ENCODE measurements at regions not wholly inside any gene's neighbourhood (a gene's known extent, or its start where the extent isn't known, plus 50 kb on each side); places are given as distances from the start of the nearest gene placed in this dataset.

DNA sequence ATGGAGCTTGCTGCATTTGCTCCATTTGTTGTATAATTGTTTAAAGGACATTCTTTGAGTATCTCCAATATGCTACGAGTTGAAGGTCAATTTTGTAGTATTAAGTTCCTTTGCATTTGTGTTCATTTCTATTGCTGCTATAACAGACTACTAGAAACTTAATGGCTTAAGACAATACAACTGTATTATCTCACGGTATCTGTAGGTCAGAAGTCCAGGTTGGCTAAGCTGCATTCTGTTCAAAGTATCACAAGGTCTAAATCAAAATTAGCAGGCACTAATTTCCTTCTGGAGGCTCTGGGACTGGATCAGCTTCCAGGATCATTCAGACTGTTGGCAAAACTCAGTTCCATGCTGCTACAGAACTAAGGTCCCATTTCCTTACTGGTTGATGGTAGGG lies 340.6 kb downstream of the GXYLT1 start:
- H3K79me1 ChIP-seq (ENCODE audit: low read length): no peaks in the 10 kb centered on the region
- no peak overlapping the region for H4K8ac ChIP-seq (ENCODE audit: low read depth, low read length)
- H3K9me3 ChIP-seq (ENCODE audit: insufficient read depth, low read depth, low read length): no peaks in the 10 kb centered on the region
- no peak overlapping the region for H3K4ac ChIP-seq (ENCODE audit: low read depth, low read length)
- no peaks in the 10 kb centered on the region for H3K27me3 ChIP-seq (ENCODE audit: insufficient read depth, low read length)
- H3K4me3 ChIP-seq (ENCODE audit: low read depth, low read length): no peak overlapping the region
- no peak overlapping the region for H2BK5ac ChIP-seq (ENCODE audit: low read depth, low read length, poor library complexity)
- H3K18ac ChIP-seq (ENCODE audit: low read length): no peak overlapping the region
- H3K4me2 ChIP-seq (ENCODE audit: low read length): no peak overlapping the region
- H3K23ac ChIP-seq (ENCODE audit: low read length): no peak overlapping the region
- no peaks in the 10 kb centered on the region for H3K4me1 ChIP-seq (ENCODE audit: control insufficient read depth in 1 of 2, insufficient read depth in 2 of 2, low read length in 2 of 2)
- H3K14ac ChIP-seq (ENCODE audit: low read length): no peak overlapping the region
- no peak for DNase-seq
- H2BK12ac ChIP-seq (ENCODE audit: low read length): no peak overlapping the region
- H2AFZ ChIP-seq (ENCODE audit: insufficient read depth, low read length, poor library complexity): no peak overlapping the region
- no peaks in the 10 kb centered on the region for H3K36me3 ChIP-seq (ENCODE audit: control insufficient read depth in 1 of 2, insufficient read depth in 2 of 2, low read length in 2 of 2)
- no peak overlapping the region for H3K27ac ChIP-seq (ENCODE audit: low read depth, low read length)
- no peak overlapping the region for H4K91ac ChIP-seq (ENCODE audit: low read depth, low read length)
- no peak overlapping the region for H3K9ac ChIP-seq (ENCODE audit: low read length)
- no peak overlapping the region for H2BK120ac ChIP-seq (ENCODE audit: insufficient read depth, low read length, poor library complexity)
- H4K12ac ChIP-seq (ENCODE audit: low read depth, low read length): no peak overlapping the region
- H3K79me2 ChIP-seq (ENCODE audit: control insufficient read depth, insufficient read depth, low read length, poor library complexity): no peaks in the 10 kb centered on the region
- H2AK5ac ChIP-seq (ENCODE audit: low read length): no peak overlapping the region
- WGBS (ENCODE audit: extremely low coverage, insufficient coverage, insufficient read length): no CpG with 5 or more reads among the region's 2 CpGs

- H2AK5ac ChIP-seq (ENCODE audit: low read length): no peak overlapping the region
- H2AFZ ChIP-seq (ENCODE audit: insufficient read depth, low read length, poor library complexity): no peak overlapping the region
- H4K91ac ChIP-seq (ENCODE audit: low read depth, low read length): no peak overlapping the region
- H2BK12ac ChIP-seq (ENCODE audit: low read length): no peak overlapping the region
- no peaks in the 10 kb centered on the region for H3K27me3 ChIP-seq (ENCODE audit: insufficient read depth, low read length)
- H3K9ac ChIP-seq (ENCODE audit: low read length): no peak overlapping the region
- no peak overlapping the region for H3K4ac ChIP-seq (ENCODE audit: low read depth, low read length)
- H3K18ac ChIP-seq (ENCODE audit: low read length): no peak overlapping the region
- no peak overlapping the region for H2BK5ac ChIP-seq (ENCODE audit: low read depth, low read length, poor library complexity)
- peak in 1 of 2 donors; percentile 25 for DNase-seq
- H4K8ac ChIP-seq (ENCODE audit: low read depth, low read length): no peak overlapping the region
- H3K23ac ChIP-seq (ENCODE audit: low read length): no peak overlapping the region
- no peak overlapping the region for H3K14ac ChIP-seq (ENCODE audit: low read length)
- no peaks in the 10 kb centered on the region for H3K36me3 ChIP-seq (ENCODE audit: control insufficient read depth in 1 of 2, insufficient read depth in 2 of 2, low read length in 2 of 2)
- H3K79me2 ChIP-seq (ENCODE audit: control insufficient read depth, insufficient read depth, low read length, poor library complexity): no peaks in the 10 kb centered on the region
- no peak overlapping the region for H4K12ac ChIP-seq (ENCODE audit: low read depth, low read length)
- H3K9me3 ChIP-seq (ENCODE audit: insufficient read depth, low read depth, low read length): no peaks in the 10 kb centered on the region
- no peak overlapping the region for H3K4me3 ChIP-seq (ENCODE audit: low read depth, low read length)
- WGBS (ENCODE audit: extremely low coverage, insufficient coverage, insufficient read length): no CpG with 5 or more reads among the region's 2 CpGs
- H2BK120ac ChIP-seq (ENCODE audit: insufficient read depth, low read length, poor library complexity): no peak overlapping the region
- H3K27ac ChIP-seq (ENCODE audit: low read depth, low read length): no peak overlapping the region
- H3K79me1 ChIP-seq (ENCODE audit: low read length): no peaks in the 10 kb centered on the region
- H3K4me1 ChIP-seq (ENCODE audit: control insufficient read depth in 1 of 2, insufficient read depth in 2 of 2, low read length in 2 of 2): no peaks in the 10 kb centered on the region
- H3K4me2 ChIP-seq (ENCODE audit: low read length): no peak overlapping the region
Measured at GRCh38 chr12:41802803-41803202, 341.9 kb downstream of the GXYLT1 start.

GRCh38 chr12:41801261-41801660 lies 343.4 kb downstream of the GXYLT1 start:
- Histone ChIP-seq H2AFZ (ENCODE audit: insufficient read depth, low read length, poor library complexity) (no peak overlapping the region), H3K9me3 (ENCODE audit: insufficient read depth, low read depth, low read length) (no peaks in the 10 kb centered on the region), H3K9ac (ENCODE audit: low read length) (no peak overlapping the region), H2BK5ac (ENCODE audit: low read depth, low read length, poor library complexity) (no peak overlapping the region), H3K14ac (ENCODE audit: low read length) (no peak overlapping the region), H3K4me2 (ENCODE audit: low read length) (no peak overlapping the region), H3K4me3 (ENCODE audit: low read depth, low read length) (no peak overlapping the region), H3K79me2 (ENCODE audit: control insufficient read depth, insufficient read depth, low read length, poor library complexity) (no peaks in the 10 kb centered on the region), H4K12ac (ENCODE audit: low read depth, low read length) (no peak overlapping the region), H3K36me3 (ENCODE audit: control insufficient read depth in 1 of 2, insufficient read depth in 2 of 2, low read length in 2 of 2) (no peaks in the 10 kb centered on the region), H2BK12ac (ENCODE audit: low read length) (no peak overlapping the region), H3K4me1 (ENCODE audit: control insufficient read depth in 1 of 2, insufficient read depth in 2 of 2, low read length in 2 of 2) (no peaks in the 10 kb centered on the region), H3K4ac (ENCODE audit: low read depth, low read length) (no peak overlapping the region), H3K79me1 (ENCODE audit: low read length) (no peaks in the 10 kb centered on the region), H3K27me3 (ENCODE audit: insufficient read depth, low read length) (no peaks in the 10 kb centered on the region), H3K18ac (ENCODE audit: low read length) (no peak overlapping the region), H3K27ac (ENCODE audit: low read depth, low read length) (no peak overlapping the region), H2BK120ac (ENCODE audit: insufficient read depth, low read length, poor library complexity) (no peak overlapping the region), H4K8ac (ENCODE audit: low read depth, low read length) (no peak overlapping the region), H4K91ac (ENCODE audit: low read depth, low read length) (no peak overlapping the region), H2AK5ac (ENCODE audit: low read length) (no peak overlapping the region), H3K23ac (ENCODE audit: low read length) (no peak overlapping the region)
- no CpG with 5 or more reads among the region's 1 CpG for WGBS (ENCODE audit: extremely low coverage, insufficient coverage, insufficient read length)
- DNase-seq: no peak

DNA sequence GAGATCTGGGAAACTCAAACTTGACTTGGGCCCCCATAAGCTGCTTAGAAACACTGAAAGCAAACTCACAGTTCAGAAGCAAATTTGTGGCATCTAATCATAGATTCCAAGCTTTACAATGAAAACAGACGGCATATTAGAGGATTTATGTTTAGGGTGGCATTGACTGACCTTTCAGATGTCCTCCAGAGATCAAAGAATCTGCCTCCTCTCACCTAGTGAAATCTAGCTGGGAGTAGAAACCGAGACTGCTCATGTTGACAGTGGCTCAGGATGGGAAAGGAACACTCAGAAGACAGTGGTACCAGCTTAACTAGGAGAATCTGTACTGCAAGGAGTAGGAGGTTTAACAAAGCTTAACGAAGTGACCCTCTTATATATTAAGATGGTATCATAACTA lies 345.0 kb downstream of the GXYLT1 start:
- no peaks in the 10 kb centered on the region for H3K9me3 ChIP-seq (ENCODE audit: insufficient read depth, low read depth, low read length)
- no peaks in the 10 kb centered on the region for H3K36me3 ChIP-seq (ENCODE audit: control insufficient read depth in 1 of 2, insufficient read depth in 2 of 2, low read length in 2 of 2)
- H3K4me2 ChIP-seq (ENCODE audit: low read length): no peak overlapping the region
- H2BK5ac ChIP-seq (ENCODE audit: low read depth, low read length, poor library complexity): no peak overlapping the region
- no peak overlapping the region for H4K8ac ChIP-seq (ENCODE audit: low read depth, low read length)
- no peak overlapping the region for H4K91ac ChIP-seq (ENCODE audit: low read depth, low read length)
- no peaks in the 10 kb centered on the region for H3K4me1 ChIP-seq (ENCODE audit: control insufficient read depth in 1 of 2, insufficient read depth in 2 of 2, low read length in 2 of 2)
- no peak overlapping the region for H3K27ac ChIP-seq (ENCODE audit: low read depth, low read length)
- H4K12ac ChIP-seq (ENCODE audit: low read depth, low read length): no peak overlapping the region
- WGBS (ENCODE audit: extremely low coverage, insufficient coverage, insufficient read length): no CpG with 5 or more reads among the region's 3 CpGs
- H3K14ac ChIP-seq (ENCODE audit: low read length): no peak overlapping the region
- no peak overlapping the region for H2BK120ac ChIP-seq (ENCODE audit: insufficient read depth, low read length, poor library complexity)
- no peak overlapping the region for H3K4ac ChIP-seq (ENCODE audit: low read depth, low read length)
- no peak overlapping the region for H2BK12ac ChIP-seq (ENCODE audit: low read length)
- no peak for DNase-seq
- no peak overlapping the region for H2AK5ac ChIP-seq (ENCODE audit: low read length)
- no peak overlapping the region for H3K18ac ChIP-seq (ENCODE audit: low read length)
- no peaks in the 10 kb centered on the region for H3K79me1 ChIP-seq (ENCODE audit: low read length)
- H2AFZ ChIP-seq (ENCODE audit: insufficient read depth, low read length, poor library complexity): no peak overlapping the region
- H3K23ac ChIP-seq (ENCODE audit: low read length): no peak overlapping the region
- H3K79me2 ChIP-seq (ENCODE audit: control insufficient read depth, insufficient read depth, low read length, poor library complexity): no peaks in the 10 kb centered on the region
- no peak overlapping the region for H3K4me3 ChIP-seq (ENCODE audit: low read depth, low read length)
- H3K9ac ChIP-seq (ENCODE audit: low read length): no peak overlapping the region
- H3K27me3 ChIP-seq (ENCODE audit: insufficient read depth, low read length): no peaks in the 10 kb centered on the region

Measured in trophoblast cell (in vitro differentiated cells and primary cell).